ENCODE measurements at regions not wholly inside any gene's neighbourhood (a gene's known extent, or its start where the extent isn't known, plus 50 kb on each side); places are given as distances from the start of the nearest gene placed in this dataset.

DNA sequence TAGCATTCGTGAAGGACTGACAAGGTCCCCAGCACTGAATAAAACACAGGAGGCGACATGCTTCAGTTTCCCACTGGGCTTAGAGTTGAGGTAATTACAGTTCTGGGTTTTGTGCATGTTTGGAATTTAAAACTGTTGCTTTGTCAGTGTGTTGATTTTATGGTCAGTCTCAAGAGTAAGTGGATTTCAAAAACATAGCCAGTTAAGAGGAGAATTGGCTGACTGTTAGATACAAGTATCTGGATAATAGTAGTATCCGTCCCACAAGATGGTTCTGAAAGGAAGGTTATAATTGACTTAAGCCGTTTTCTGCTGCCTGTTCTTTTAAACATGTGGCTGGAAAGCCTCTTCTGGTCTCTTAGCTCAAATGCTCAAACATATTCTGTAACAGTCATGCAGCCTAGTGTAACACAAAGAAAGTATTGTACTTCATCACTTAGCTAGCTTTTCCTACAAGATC, 170.9 kb downstream of the POLR1F start:
- DNase-seq (ENCODE audit: low spot score), result no peak
- H3K27me3 Mint-ChIP-seq (ENCODE audit: unreplicated experiment), result no peaks in the 10 kb centered on the region
- no peaks in the 10 kb centered on the region for H3K9me3 Mint-ChIP-seq (ENCODE audit: unreplicated experiment)
- no peaks in the 10 kb centered on the region for H3K4me1 Mint-ChIP-seq (ENCODE audit: unreplicated experiment)
- no peak overlapping the region for H3K4me3 Mint-ChIP-seq (ENCODE audit: unreplicated experiment)
- no peak overlapping the region for H3K27ac Mint-ChIP-seq (ENCODE audit: unreplicated experiment)
- no peaks in the 10 kb centered on the region for H3K36me3 Mint-ChIP-seq (ENCODE audit: low read depth, unreplicated experiment)
- no peak for TF ChIP-seq CTCF (IDR thresholded peaks at IDR 0.05; ENCODE audit: unreplicated experiment)

- TF ChIP-seq CTCF (IDR thresholded peaks at IDR 0.05; ENCODE audit: unreplicated experiment), result no peak
- no peaks in the 10 kb centered on the region for H3K27me3 Mint-ChIP-seq (ENCODE audit: unreplicated experiment)
Measured at GRCh38 chr7:19533266-19533665, 175.6 kb downstream of the POLR1F start.

DNA sequence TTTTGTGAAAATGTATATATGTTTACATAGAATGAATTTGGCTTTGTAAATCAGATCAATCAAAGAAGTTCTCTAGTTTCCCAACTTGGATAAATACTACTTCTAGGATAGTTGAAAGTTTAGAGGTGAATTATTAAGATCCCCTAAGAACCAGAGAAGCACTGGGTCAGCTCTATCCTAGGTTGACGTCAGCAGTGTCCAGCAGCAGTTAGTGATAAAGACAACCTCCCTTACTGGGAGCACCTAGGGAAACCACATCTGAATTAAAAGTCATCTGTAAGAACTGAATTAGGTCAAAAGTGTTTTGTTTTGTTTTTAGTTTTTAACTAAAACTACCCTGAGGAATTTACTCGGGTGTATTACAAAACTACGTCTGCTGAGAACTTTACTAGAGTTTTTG, 178.0 kb downstream of the POLR1F start:
- Mint-ChIP-seq H3K4me1 (ENCODE audit: unreplicated experiment) (no peaks in the 10 kb centered on the region), H3K27me3 (ENCODE audit: unreplicated experiment) (no peaks in the 10 kb centered on the region), H3K9me3 (ENCODE audit: unreplicated experiment) (no peaks in the 10 kb centered on the region), H3K27ac (ENCODE audit: unreplicated experiment) (no peak overlapping the region), H3K4me3 (ENCODE audit: unreplicated experiment) (no peak overlapping the region), H3K36me3 (ENCODE audit: low read depth, unreplicated experiment) (no peaks in the 10 kb centered on the region)
- TF ChIP-seq CTCF (IDR thresholded peaks at IDR 0.05; ENCODE audit: unreplicated experiment), result no peak
- DNase-seq (ENCODE audit: low spot score), result no peak

More at GRCh38 chr7:19533266-19533665, 175.6 kb downstream of the POLR1F start:
- no peak for DNase-seq (ENCODE audit: low spot score)
- no peaks in the 10 kb centered on the region for H3K36me3 Mint-ChIP-seq (ENCODE audit: low read depth, unreplicated experiment)
- H3K9me3 Mint-ChIP-seq (ENCODE audit: unreplicated experiment), result no peaks in the 10 kb centered on the region
- no peak overlapping the region for H3K4me3 Mint-ChIP-seq (ENCODE audit: unreplicated experiment)
- H3K27ac Mint-ChIP-seq (ENCODE audit: unreplicated experiment), result no peak overlapping the region
- H3K4me1 Mint-ChIP-seq (ENCODE audit: unreplicated experiment), result no peaks in the 10 kb centered on the region

- Mint-ChIP-seq H3K4me3 (ENCODE audit: unreplicated experiment) (no peak overlapping the region), H3K27me3 (ENCODE audit: unreplicated experiment) (no peaks in the 10 kb centered on the region), H3K36me3 (ENCODE audit: low read depth, unreplicated experiment) (no peaks in the 10 kb centered on the region), H3K4me1 (ENCODE audit: unreplicated experiment) (no peaks in the 10 kb centered on the region), H3K27ac (ENCODE audit: unreplicated experiment) (no peak overlapping the region), H3K9me3 (ENCODE audit: unreplicated experiment) (no peaks in the 10 kb centered on the region)
- no peak for TF ChIP-seq CTCF (IDR thresholded peaks at IDR 0.05; ENCODE audit: unreplicated experiment)
- no peak for DNase-seq (ENCODE audit: low spot score)
Measured at GRCh38 chr7:19530261-19530660, 178.6 kb downstream of the POLR1F start.

DNA sequence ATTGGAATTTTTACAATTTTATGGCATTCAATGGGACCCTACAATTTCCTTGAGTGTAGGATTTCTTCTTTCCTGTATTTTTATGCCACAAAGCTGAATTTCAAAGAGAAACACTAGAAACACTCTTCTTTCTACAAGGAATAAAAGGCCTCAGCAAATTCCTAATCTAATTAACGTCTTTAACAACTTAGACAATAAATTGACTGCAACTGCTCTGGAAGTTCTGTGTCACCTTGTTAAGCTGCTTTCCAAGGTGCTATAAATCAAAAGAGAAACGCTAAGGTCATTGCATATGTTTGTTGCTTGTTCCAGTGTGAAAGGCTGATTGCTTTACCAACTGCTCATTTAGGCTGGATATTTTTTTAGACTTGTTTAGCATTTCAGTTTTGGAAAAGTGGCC, 182.2 kb downstream of the POLR1F start:
- Mint-ChIP-seq H3K9me3 (ENCODE audit: unreplicated experiment) (no peaks in the 10 kb centered on the region), H3K36me3 (ENCODE audit: low read depth, unreplicated experiment) (no peaks in the 10 kb centered on the region), H3K27ac (ENCODE audit: unreplicated experiment) (no peak overlapping the region), H3K27me3 (ENCODE audit: unreplicated experiment) (no peaks in the 10 kb centered on the region), H3K4me3 (ENCODE audit: unreplicated experiment) (no peak overlapping the region), H3K4me1 (ENCODE audit: unreplicated experiment) (no peaks in the 10 kb centered on the region)
- TF ChIP-seq CTCF (IDR thresholded peaks at IDR 0.05; ENCODE audit: unreplicated experiment), result no peak
- DNase-seq (ENCODE audit: low spot score), result no peak

Measured in endothelial cell (in vitro differentiated cells).